GM06990 (cell line): ENCODE measurements at regions not wholly inside any gene's neighbourhood (a gene's known extent, or its start where the extent isn't known, plus 50 kb on each side); places are given as distances from the start of the nearest gene placed in this dataset.
"Not testable (repeated sequence)": the region's sequence is repeated elsewhere in the genome, so short reads cannot be mapped to it uniquely, and the experiment has no call there.

ENCODE experiments used
- DNase-seq: peaks from one replicate; pipeline ENCODE4 v3.0.0-alpha.2; 2011; ENCODE audit not compliant: insufficient read length; ENCODE audit errors: extremely low read depth
- H3K27me3 ChIP-seq: replicated peaks from 2 replicates; pipeline ENCODE4 v1.6.0; 2011; ENCODE audit warnings: low read length; ENCODE audit not compliant: control insufficient read depth, insufficient read depth
- H3K36me3 ChIP-seq: 2 replicates; pipeline ENCODE4 v1.5.1; 2011; ENCODE audit warnings: low read length; ENCODE audit not compliant: control insufficient read depth, insufficient read depth
- H3K4me3 ChIP-seq: replicated peaks from 2 replicates; pipeline ENCODE4 v1.5.1; 2011; ENCODE audit warnings: low read depth, mild to moderate bottlenecking, control low read depth, low read length
- CTCF ChIP-seq: IDR thresholded peaks from 2 replicates; pipeline ENCODE4 v1.5.1; 2011; ENCODE audit warnings: low read length, control low read depth, mild to moderate bottlenecking, inconsistent platforms; ENCODE audit not compliant: insufficient read depth, poor library complexity, severe bottlenecking

DNA sequence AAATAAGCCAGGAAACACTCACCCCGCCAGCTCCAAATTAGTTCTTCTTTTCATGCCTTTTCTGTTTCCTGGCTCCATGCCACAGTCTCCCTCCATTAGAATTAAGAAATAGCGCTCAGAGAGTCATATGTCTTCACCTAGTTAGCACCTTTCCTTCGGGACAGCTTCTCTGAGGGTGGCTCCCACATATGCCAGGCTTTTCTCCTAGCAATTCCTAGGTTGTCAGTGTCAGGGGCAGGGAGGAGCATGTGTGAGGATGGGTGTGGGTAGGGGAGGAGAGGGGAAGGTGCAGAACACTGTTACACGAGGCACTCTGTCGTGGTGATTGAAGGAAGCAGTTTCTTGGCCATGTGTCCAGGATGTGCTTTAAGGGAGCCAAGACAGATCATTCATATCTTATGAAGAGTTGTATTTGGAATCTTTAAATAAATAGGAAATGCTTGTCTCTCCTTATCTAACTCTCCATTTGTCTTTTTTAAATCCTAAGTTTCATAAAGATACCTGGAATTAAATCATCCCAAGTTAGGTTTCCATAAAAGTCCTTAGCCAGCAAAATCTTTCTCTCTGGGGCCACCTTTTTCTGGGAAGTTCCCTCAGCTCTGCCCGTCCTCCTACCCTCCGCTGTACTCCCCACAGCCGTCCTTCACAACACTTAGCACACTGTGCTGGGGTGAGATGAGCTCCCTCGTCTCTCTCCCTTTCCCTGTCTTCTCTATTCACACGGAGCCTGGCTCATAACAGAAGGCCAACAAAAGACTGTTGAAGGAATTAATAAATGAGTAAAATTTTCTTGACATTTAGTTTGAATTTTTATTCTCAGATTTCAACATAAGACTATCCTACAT is 361.0 kb downstream of the CD83 start:
- 0 out of 2 replicates have a peak, but pooled peaks cover 1% of the 10 kb centered on the region for H3K27me3 ChIP-seq
- TF ChIP-seq CTCF = no peak
- DNase-seq = no peak
- H3K36me3 ChIP-seq = no peaks in the 10 kb centered on the region
- H3K4me3 ChIP-seq = no peak overlapping the region

DNA sequence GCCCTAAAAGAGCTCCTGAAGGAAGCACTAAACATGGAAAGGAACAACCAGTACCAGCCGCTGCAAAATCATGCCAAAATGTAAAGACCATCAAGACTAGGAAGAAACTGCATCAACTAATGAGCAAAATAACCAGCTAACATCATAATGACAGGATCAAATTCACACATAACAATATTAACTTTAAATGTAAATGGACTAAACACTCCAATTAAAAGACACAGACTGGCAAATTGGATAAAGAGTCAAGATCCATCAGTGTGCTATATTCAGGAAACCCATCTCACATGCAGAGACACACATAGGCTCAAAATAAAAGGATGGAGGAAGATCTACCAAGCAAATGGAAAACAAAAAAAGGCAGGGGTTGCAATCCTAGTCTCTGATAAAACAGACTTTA is 364.4 kb downstream of the CD83 start:
- not testable (repeated sequence) for DNase-seq, H3K27me3 ChIP-seq, H3K4me3 ChIP-seq, H3K36me3 ChIP-seq

DNA sequence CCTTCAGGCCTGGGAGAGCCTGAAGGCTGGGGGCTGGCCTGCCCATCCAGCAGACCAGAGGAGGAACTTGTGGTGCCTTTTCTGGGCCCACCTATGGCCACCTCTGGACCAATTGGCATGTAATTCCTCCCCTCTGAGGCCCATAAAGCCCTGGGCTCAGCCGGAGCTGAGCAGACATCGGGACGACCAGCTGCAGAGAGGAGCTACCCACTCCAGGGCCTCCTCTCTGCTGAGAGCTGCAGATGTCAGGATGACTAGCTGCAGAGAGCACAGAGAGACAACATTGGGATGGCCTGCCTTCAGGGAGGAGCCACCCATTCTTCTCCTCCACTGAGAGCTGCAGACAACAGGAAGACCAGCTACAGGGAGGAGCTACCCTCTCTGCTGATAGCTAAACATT is 370.1 kb downstream of the CD83 start:
- H3K4me3 ChIP-seq = no peak overlapping the region

GRCh38 chr6:14488180-14488579 is 370.6 kb downstream of the CD83 start:
- no peak for DNase-seq
- TF ChIP-seq CTCF = no peak
- Histone ChIP-seq H3K36me3 (no peaks in the 10 kb centered on the region), H3K4me3 (no peak overlapping the region), H3K27me3 (no peaks in the 10 kb centered on the region; the same call in 1 of the 2 replicates)

More for the DNA sequence above, 370.1 kb downstream of the CD83 start:
- DNase-seq = no peak
- Histone ChIP-seq H3K27me3 (no peaks in the 10 kb centered on the region; the same call in 1 of the 2 replicates), H3K36me3 (no peaks in the 10 kb centered on the region)
- no peak for TF ChIP-seq CTCF

DNA sequence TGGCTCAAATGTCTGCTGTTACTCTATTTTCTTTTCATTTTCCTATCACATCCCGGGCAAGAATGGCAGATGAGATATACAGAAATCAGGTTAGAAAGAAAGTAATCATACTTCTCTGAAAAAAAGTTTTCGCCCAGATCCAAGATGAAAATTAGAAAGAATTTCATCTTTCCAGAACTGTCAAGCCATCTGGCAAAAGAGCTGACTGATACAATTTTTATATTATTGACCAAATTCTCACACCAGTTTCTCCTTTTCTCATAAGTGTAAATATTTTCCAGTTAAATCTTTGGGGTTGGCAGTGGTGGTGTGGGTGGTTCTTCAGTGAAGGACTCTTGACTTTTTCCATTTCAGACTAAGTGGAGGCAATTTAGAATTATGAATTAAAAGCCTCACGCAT is 371.9 kb downstream of the CD83 start:
- TF ChIP-seq CTCF = no peak

DNA sequence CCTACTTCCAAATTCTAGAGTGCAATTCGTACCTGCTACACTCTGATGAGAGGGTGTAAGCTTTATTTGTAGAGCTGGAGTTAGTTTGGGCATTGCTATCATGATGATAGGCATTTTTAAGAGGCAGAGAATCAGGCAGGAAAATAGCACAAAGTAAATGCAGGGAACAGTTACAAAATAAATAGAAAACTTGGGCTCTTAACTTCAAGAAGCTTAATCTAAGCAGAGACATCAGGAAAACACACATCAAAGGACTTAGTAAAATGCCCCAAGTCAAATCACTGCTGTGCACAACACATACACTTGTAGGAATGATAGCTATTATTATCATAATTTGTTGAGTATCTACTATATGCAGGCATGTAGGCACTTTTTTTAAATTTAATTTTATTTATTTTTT is 381.2 kb downstream of the CD83 start:
- no peak for DNase-seq
- no peaks in the 10 kb centered on the region for H3K36me3 ChIP-seq
- no peak for TF ChIP-seq CTCF
- H3K4me3 ChIP-seq = no peak overlapping the region
- no peaks in the 10 kb centered on the region for H3K27me3 ChIP-seq

More for the DNA sequence above, 371.9 kb downstream of the CD83 start:
- Histone ChIP-seq H3K27me3 (no peaks in the 10 kb centered on the region; the same call in 1 of the 2 replicates), H3K4me3 (no peak overlapping the region), H3K36me3 (no peaks in the 10 kb centered on the region)
- DNase-seq = no peak
